A549 (cell line): ENCODE measurements at regions not wholly inside any gene's neighbourhood (a gene's known extent, or its start where the extent isn't known, plus 50 kb on each side); places are given as distances from the start of the nearest gene placed in this dataset.

Experiments
- ATAC-seq, 2 experiments: fragments of 200-7000 bp in 1 of 2; fragments of >200 bp in 1 of 2; cut with Nextera tagmentation in 1 of 2; cut with Tn5 transposase in 1 of 2; 3 replicates each; pipeline versions ENCODE4 v1.8.0 to v1.9.1; 2018 to 2020; ENCODE audit warnings: mild to moderate bottlenecking in 1 of 2, moderate library complexity in 1 of 2
- CTCF ChIA-PET: fragments of 300-600 bp; sonication (Branson Sonifier 250); formaldehyde crosslinking; extraction: SDS; loops from one replicate; lab custom pipeline; 2021; ENCODE audit warnings: antibody characterized with exemption, inconsistent platforms; lab: Yijun Ruan, JAX
- POLR2A ChIA-PET: fragments of 350-600 bp; formaldehyde crosslinking; extraction: SDS; loops from one replicate; lab custom pipeline; 2021; ENCODE audit warnings: antibody characterized with exemption, inconsistent platforms; lab: Yijun Ruan, JAX
- DNase-seq, 2 experiments: peaks; one replicate each; pipeline versions ENCODE4 v3.0.0 to v3.0.0-alpha.2; 2011 to 2016; ENCODE audit warnings: low read depth in 1 of 2, low spot score in 1 of 2
- FAIRE-seq: peaks from 2 replicates; lab custom pipeline; 2011; peaks lifted over from hg19 to GRCh38; lab: Jason Lieb, UNC
- H3K27ac ChIP-seq, 2 experiments: fragments of >200 bp; sonication (Bioruptor Twin); formaldehyde crosslinking; 3 replicates each; pipeline ENCODE4 v1.5.1; 2016 to 2017
- H3K4me1 ChIP-seq: fragments of >200 bp; sonication (Bioruptor Twin); formaldehyde crosslinking; 3 replicates; pipeline ENCODE4 v1.6.1; 2016
- H3K4me2 ChIP-seq: fragments of >200 bp; sonication (Bioruptor Twin); formaldehyde crosslinking; 3 replicates; pipeline ENCODE4 v1.6.1; 2016
- H3K4me3 ChIP-seq: fragments of >200 bp; sonication (Bioruptor Twin); formaldehyde crosslinking; 3 replicates; pipeline ENCODE4 v1.5.1; 2016
- H3K9me3 ChIP-seq: fragments of >200 bp; sonication (Bioruptor Twin); formaldehyde crosslinking; 3 replicates; pipeline ENCODE4 v1.6.1; 2016
- ATOH8 ChIP-seq: fragments of 250-450 bp; sonication (Bioruptor Pico); IDR thresholded peaks from 2 replicates; pipeline ENCODE4 v1.5.0; 2020; ENCODE audit warnings: low read depth, mild to moderate bottlenecking, moderate library complexity
- ELK1 ChIP-seq: fragments of 150-350 bp; IDR thresholded peaks from 2 replicates; pipeline ENCODE4 v1.6.1; 2014; ENCODE audit warnings: low read depth, mild to moderate bottlenecking, low read length
- GATA3 ChIP-seq: IDR thresholded peaks from 2 replicates; pipeline ENCODE4 v1.6.1; 2012; ENCODE audit warnings: borderline replicate concordance
- HDAC2 ChIP-seq: fragments of 200-600 bp; sonication (generic); IDR thresholded peaks from 2 replicates; pipeline ENCODE4 v1.6.1; 2016
- HES2 ChIP-seq: fragments of >200 bp; sonication (Bioruptor Twin); formaldehyde crosslinking; IDR thresholded peaks from 2 replicates; pipeline ENCODE4 v1.6.1; 2016
- HEYL ChIP-seq: fragments of 250-450 bp; sonication (Bioruptor Pico); IDR thresholded peaks from 2 replicates; pipeline ENCODE4 v1.8.0; 2021; ENCODE audit warnings: mild to moderate bottlenecking, moderate library complexity
- HOXB13 ChIP-seq: fragments of 250-450 bp; sonication (Bioruptor Pico); IDR thresholded peaks from 2 replicates; pipeline ENCODE4 v1.5.0; 2020; ENCODE audit warnings: low read depth, mild to moderate bottlenecking, moderate library complexity
- HOXB5 ChIP-seq: fragments of 250-450 bp; sonication (Bioruptor Pico); IDR thresholded peaks from 2 replicates; pipeline ENCODE4 v1.5.0; 2020; ENCODE audit warnings: mild to moderate bottlenecking, moderate library complexity
- JUN ChIP-seq, 2 experiments: fragments of >200 bp; sonication (Bioruptor Twin); formaldehyde crosslinking; IDR thresholded peaks; 2 replicates in 1 of 2; 3 replicates in 1 of 2; pipeline ENCODE4 v1.6.1; 2016 to 2017
- NPAS2 ChIP-seq: fragments of 250-450 bp; sonication (Bioruptor Pico); IDR thresholded peaks from 2 replicates; pipeline ENCODE4 v1.8.0; 2022; ENCODE audit warnings: mild to moderate bottlenecking, moderate library complexity, borderline replicate concordance
- RARB ChIP-seq: fragments of 250-450 bp; sonication (Bioruptor Pico); IDR thresholded peaks from 2 replicates; pipeline ENCODE4 v1.8.0; 2021; ENCODE audit warnings: mild to moderate bottlenecking, moderate library complexity
- REST ChIP-seq: fragments of 200-600 bp; sonication (generic); IDR thresholded peaks from 2 replicates; pipeline ENCODE4 v1.6.1; 2016; ENCODE audit warnings: antibody characterized with exemption, mild to moderate bottlenecking, moderate library complexity
- RNF2 ChIP-seq: fragments of 200-600 bp; sonication (generic); IDR thresholded peaks from 2 replicates; pipeline ENCODE4 v1.6.1; 2016; ENCODE audit warnings: low read depth, mild to moderate bottlenecking, antibody characterized with exemption, moderate library complexity, borderline replicate concordance
- ZSCAN20 ChIP-seq: fragments of 250-450 bp; sonication (Bioruptor Pico); IDR thresholded peaks from 2 replicates; pipeline ENCODE4 v1.8.0; 2022; ENCODE audit warnings: mild to moderate bottlenecking, moderate library complexity
- WGBS: methylation state at CpG from one replicate; pipeline ENCODE4 v1.1.6; 2017; ENCODE audit errors: missing lambda C conversion rate; 5-methylcytosine and 5-hydroxymethylcytosine counted together

- POLR2A ChIA-PET = no interaction called here
- DNase-seq (no peak), ATAC-seq (no peak), FAIRE-seq (no peak)
- Histone ChIP-seq H3K4me2 (no peak overlapping the region), H3K4me1 (peaks cover 22% of the 10 kb centered on the region), H3K9me3 (no peaks in the 10 kb centered on the region), H3K4me3 (no peak overlapping the region), H3K27ac (no peak overlapping the region)
- CTCF ChIA-PET = interaction anchor here (1.3 kb wide), 1 partner anchor 8 kb away, joined by 3 read pairs; no protein-coding TSS in a partner anchor
- TF ChIP-seq HDAC2 = no peak
- TF ChIP-seq HES2 = no peak
- no peak for TF ChIP-seq HOXB5 (CRISPR knock-in tag)
- no peak for TF ChIP-seq ATOH8 (CRISPR knock-in tag)
- TF ChIP-seq HEYL (CRISPR knock-in tag) = no peak
- TF ChIP-seq GATA3 = no peak
- no peak for TF ChIP-seq REST
- no peak for TF ChIP-seq ELK1
- no peak for TF ChIP-seq JUN (IDR thresholded peaks at IDR 0.05)
- WGBS = 85% methylated on average over 5 of the region's 5 CpGs
Measured at GRCh38 chr6:144335311-144335861, 50.3 kb downstream of the UTRN start.

GRCh38 chr6:144335914-144336313 is 50.8 kb downstream of the UTRN start:
- no peak overlapping the region for H3K4me3 ChIP-seq
- WGBS = 91% methylated on average over 5 of the region's 5 CpGs
- H3K27ac ChIP-seq = no peak overlapping the region
- POLR2A ChIA-PET = no interaction called here
- ATAC-seq (no peak), FAIRE-seq (no peak), DNase-seq (no peak)
- no peak overlapping the region for H3K4me2 ChIP-seq
- CTCF ChIA-PET = interaction anchor here (1.3 kb wide), 1 partner anchor 9 kb away, joined by 3 read pairs; no protein-coding TSS in a partner anchor
- H3K4me1 ChIP-seq = peaks cover 27% of the 10 kb centered on the region
- TF ChIP-seq RNF2 = no peak
- TF ChIP-seq ATOH8 (CRISPR knock-in tag) = no peak
- TF ChIP-seq ELK1 = no peak
- TF ChIP-seq RARB (CRISPR knock-in tag) = no peak
- no peak for TF ChIP-seq HOXB13
- TF ChIP-seq HOXB5 (CRISPR knock-in tag) = no peak
- no peak for TF ChIP-seq NPAS2
- TF ChIP-seq ZSCAN20 (CRISPR knock-in tag) = no peak
- no peaks in the 10 kb centered on the region for H3K9me3 ChIP-seq
